ENCODE measurements at regions not wholly inside any gene's neighbourhood (a gene's known extent, or its start where the extent isn't known, plus 50 kb on each side); places are given as distances from the start of the nearest gene placed in this dataset.

GRCh38 chr6:110538416-110539160, 62.2 kb upstream of the SLC22A16 start:
- no peak for TF ChIP-seq EZH2 (IDR thresholded peaks at IDR 0.05; ENCODE audit: borderline replicate concordance, low read depth, low read length)
- TF ChIP-seq, protein P1, sequence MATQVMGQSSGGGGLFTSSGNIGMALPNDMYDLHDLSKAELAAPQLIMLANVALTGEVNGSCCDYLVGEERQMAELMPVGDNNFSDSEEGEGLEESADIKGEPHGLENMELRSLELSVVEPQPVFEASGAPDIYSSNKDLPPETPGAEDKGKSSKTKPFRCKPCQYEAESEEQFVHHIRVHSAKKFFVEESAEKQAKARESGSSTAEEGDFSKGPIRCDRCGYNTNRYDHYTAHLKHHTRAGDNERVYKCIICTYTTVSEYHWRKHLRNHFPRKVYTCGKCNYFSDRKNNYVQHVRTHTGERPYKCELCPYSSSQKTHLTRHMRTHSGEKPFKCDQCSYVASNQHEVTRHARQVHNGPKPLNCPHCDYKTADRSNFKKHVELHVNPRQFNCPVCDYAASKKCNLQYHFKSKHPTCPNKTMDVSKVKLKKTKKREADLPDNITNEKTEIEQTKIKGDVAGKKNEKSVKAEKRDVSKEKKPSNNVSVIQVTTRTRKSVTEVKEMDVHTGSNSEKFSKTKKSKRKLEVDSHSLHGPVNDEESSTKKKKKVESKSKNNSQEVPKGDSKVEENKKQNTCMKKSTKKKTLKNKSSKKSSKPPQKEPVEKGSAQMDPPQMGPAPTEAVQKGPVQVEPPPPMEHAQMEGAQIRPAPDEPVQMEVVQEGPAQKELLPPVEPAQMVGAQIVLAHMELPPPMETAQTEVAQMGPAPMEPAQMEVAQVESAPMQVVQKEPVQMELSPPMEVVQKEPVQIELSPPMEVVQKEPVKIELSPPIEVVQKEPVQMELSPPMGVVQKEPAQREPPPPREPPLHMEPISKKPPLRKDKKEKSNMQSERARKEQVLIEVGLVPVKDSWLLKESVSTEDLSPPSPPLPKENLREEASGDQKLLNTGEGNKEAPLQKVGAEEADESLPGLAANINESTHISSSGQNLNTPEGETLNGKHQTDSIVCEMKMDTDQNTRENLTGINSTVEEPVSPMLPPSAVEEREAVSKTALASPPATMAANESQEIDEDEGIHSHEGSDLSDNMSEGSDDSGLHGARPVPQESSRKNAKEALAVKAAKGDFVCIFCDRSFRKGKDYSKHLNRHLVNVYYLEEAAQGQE (IDR thresholded peaks at IDR 0.05; ENCODE audit: borderline replicate concordance), result no peak
- TF ChIP-seq, protein P1 (CRISPR knock-in tag; IDR thresholded peaks at IDR 0.05; ENCODE audit: low read depth), result no peak
- TF ChIP-seq, protein P2, sequence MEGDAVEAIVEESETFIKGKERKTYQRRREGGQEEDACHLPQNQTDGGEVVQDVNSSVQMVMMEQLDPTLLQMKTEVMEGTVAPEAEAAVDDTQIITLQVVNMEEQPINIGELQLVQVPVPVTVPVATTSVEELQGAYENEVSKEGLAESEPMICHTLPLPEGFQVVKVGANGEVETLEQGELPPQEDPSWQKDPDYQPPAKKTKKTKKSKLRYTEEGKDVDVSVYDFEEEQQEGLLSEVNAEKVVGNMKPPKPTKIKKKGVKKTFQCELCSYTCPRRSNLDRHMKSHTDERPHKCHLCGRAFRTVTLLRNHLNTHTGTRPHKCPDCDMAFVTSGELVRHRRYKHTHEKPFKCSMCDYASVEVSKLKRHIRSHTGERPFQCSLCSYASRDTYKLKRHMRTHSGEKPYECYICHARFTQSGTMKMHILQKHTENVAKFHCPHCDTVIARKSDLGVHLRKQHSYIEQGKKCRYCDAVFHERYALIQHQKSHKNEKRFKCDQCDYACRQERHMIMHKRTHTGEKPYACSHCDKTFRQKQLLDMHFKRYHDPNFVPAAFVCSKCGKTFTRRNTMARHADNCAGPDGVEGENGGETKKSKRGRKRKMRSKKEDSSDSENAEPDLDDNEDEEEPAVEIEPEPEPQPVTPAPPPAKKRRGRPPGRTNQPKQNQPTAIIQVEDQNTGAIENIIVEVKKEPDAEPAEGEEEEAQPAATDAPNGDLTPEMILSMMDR (IDR thresholded peaks at IDR 0.05 in 2 of 3, conservative IDR thresholded peaks at IDR 0.05 in 1 of 3; ENCODE audit: insufficient read depth in 2 of 3, low read depth in 1 of 3, low read length in 3 of 3), result no peak

All from K562 (cell line).